Spleen (tissue), 7 donors: ENCODE measurements at regions not wholly inside any gene's neighbourhood (a gene's known extent, or its start where the extent isn't known, plus 50 kb on each side); places are given as distances from the start of the nearest gene placed in this dataset.

Experiments
- POLR2A ChIP-seq, 3 donors: fragments of 450-650 bp; IDR thresholded peaks; one replicate each; pipeline ENCODE4 v1.5.1; 2017; ENCODE audit warnings: antibody characterized with exemption in 3 of 3, mild to moderate bottlenecking in 1 of 3
- POLR2AphosphoS5 ChIP-seq, 3 donors: sonication (generic); formaldehyde crosslinking; IDR thresholded peaks; one replicate each; pipeline ENCODE4 v1.5.1; 2017; ENCODE audit warnings: antibody characterized with exemption in 3 of 3
- TF ChIP-seq, protein P1 (sequence below), 11 experiments: fragments of 200-600 bp in 7 of 11; fragments of 450-650 bp in 4 of 11; sonication (generic) in 4 of 11; IDR thresholded peaks in 8 of 11; conservative IDR thresholded peaks in 3 of 11; 1 replicate in 7 of 11; 2 replicates in 4 of 11; pipeline versions ENCODE4 v1.4.0 to v1.8.0; 2016 to 2021; ENCODE audit warnings: antibody characterized with exemption in 11 of 11, inconsistent platforms in 4 of 11, mild to moderate bottlenecking in 1 of 11
- donor health status: DM: no; HTN: no; CAD: no; lungs with moderate emphysema.
- donor health status: DM: no; HTN: no; CAD: no.
- donor health status: DM: no; HTN: no; CAD: no.

GRCh38 chr6:43879722-43880121 is 109.7 kb downstream of the VEGFA start:
- TF ChIP-seq, protein P1, sequence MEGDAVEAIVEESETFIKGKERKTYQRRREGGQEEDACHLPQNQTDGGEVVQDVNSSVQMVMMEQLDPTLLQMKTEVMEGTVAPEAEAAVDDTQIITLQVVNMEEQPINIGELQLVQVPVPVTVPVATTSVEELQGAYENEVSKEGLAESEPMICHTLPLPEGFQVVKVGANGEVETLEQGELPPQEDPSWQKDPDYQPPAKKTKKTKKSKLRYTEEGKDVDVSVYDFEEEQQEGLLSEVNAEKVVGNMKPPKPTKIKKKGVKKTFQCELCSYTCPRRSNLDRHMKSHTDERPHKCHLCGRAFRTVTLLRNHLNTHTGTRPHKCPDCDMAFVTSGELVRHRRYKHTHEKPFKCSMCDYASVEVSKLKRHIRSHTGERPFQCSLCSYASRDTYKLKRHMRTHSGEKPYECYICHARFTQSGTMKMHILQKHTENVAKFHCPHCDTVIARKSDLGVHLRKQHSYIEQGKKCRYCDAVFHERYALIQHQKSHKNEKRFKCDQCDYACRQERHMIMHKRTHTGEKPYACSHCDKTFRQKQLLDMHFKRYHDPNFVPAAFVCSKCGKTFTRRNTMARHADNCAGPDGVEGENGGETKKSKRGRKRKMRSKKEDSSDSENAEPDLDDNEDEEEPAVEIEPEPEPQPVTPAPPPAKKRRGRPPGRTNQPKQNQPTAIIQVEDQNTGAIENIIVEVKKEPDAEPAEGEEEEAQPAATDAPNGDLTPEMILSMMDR (IDR thresholded peaks at IDR 0.05 in 8 of 11, conservative IDR thresholded peaks at IDR 0.05 in 3 of 11), result no peak
- no peak for TF ChIP-seq POLR2AphosphoS5 (IDR thresholded peaks at IDR 0.05)
- TF ChIP-seq POLR2A (IDR thresholded peaks at IDR 0.05), result no peak
